ENCODE measurements at regions not wholly inside any gene's neighbourhood (a gene's known extent, or its start where the extent isn't known, plus 50 kb on each side); places are given as distances from the start of the nearest gene placed in this dataset.

DNA sequence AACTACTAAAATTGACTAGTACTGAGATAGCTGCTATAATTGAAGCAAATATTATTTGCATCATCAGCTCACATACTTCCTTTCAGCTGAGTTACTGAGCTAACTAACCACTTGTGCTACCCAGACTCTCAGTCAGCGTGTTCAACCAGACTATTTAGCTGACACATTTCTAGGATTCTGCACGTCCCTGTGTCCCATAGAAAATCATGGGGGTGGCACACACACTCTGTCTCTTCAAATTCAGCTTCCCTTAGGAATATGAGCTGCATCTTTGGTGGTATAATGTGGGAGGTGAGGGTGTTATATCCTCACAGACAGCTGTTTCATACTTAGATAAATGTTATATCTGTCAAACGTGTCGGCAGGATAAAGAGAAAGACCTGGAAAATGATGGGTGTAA lies 424.0 kb downstream of the CDH2 start:
- no peak for DNase-seq

- no peak for DNase-seq
Measured at GRCh38 chr18:27750923-27751322, 426.0 kb downstream of the CDH2 start.

GRCh38 chr18:27750014-27750413 lies 426.9 kb downstream of the CDH2 start:
- DNase-seq: peak; percentile 32

DNA sequence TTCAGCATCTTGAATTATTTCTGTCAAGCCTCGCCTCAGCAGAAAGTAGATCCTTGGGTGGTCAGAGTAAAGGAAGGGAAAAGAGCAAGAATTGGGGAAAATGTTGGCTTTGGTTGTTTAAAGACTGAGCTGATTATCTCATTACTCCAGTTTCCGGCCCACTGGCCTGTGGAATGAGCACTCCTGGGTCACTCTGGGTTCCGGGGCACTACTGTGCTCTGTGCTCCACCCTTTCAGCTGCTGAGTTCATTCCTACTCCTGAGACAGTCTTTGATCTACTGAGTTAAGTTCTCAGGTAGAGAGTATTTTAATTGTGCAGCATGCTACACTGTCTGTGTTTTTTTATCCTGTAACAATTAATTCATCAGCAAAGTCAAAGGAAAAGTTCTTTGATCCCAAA lies 427.7 kb downstream of the CDH2 start:
- DNase-seq: no peak

- DNase-seq: no peak
Measured at GRCh38 chr18:27746241-27746640, 430.7 kb downstream of the CDH2 start.

GRCh38 chr18:27735117-27735516 lies 441.8 kb downstream of the CDH2 start:
- no peak for DNase-seq

GRCh38 chr18:27731211-27731610 lies 445.7 kb downstream of the CDH2 start:
- no peak for DNase-seq

DNA sequence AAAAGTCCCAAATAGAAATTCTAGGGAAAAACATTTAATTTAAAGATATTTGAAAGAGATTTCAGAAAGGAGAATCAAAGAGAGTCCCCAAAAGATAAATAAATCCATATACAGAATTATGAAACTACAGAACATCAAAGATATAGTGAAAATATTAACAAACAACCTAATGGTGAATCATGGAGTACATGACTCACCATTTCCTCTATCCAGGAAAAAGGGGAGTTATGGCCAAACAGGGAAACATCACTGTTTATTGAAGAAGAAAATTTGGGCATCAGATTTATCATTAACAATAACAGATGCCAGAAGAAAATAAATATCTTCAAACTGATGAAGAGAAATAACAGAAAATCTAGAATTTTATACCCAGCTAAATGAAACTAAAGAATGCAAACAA lies 448.3 kb downstream of the CDH2 start:
- DNase-seq: no peak

GRCh38 chr18:27724362-27724761 lies 452.6 kb downstream of the CDH2 start:
- DNase-seq: no peak

DNA sequence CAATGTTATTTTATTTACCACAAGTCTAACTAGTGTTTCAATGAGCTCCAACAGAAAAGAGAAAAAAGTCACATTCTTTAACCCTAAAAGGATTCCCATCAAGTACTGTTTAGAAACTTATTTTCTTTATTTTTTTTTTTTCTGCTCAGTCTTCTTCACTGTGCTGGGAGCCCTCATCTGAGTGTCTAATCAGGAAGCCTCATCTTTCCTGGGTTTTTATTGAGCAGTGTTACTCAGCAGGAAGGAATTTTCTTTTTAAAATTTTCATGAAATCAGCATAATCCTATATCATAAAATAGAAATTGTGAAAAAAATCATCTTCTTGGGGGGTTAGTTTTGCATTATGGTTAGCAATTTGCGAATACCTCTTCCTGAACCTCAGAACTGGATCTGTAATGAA lies 453.8 kb downstream of the CDH2 start:
- DNase-seq: no peak

GRCh38 chr18:27719680-27720079 lies 457.2 kb downstream of the CDH2 start:
- DNase-seq: peak; percentile 70

DNA sequence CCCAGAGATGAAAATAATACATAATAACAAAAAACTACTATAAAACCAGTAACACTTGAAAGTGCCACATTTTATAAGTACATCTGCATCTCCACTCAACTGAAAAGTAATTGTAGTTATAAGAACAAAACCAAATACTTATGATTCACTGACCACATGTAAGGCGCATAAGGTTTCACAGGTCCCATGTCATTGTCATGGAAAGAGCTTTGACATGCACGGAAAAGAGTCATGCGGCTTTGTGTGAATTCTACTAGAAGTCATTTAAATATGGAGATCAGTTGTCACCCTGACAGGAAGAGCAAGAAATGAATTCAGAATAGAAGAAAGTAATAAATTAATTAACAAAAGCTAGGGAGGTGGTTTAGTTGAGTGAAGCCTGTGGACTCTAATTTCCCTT lies 459.1 kb downstream of the CDH2 start:
- DNase-seq: no peak

DNA sequence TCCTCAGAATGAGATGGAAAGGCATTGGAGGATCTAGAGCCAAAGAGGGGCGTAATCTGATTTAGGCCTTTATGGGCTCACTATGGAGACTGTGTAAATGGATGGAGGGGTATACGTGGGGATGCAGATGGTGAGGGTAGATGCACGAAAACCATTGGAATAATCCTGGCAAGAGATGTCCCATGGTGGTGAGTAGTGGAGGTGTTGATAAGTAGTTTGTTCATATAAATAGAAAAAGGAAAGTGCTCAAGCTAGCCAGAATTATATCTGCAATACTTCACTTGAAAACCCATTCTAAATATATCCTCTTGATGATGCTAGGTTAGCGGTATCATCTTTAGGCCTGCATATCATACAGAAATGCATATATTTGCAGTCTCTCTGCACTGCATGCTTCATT lies 459.7 kb downstream of the CDH2 start:
- no peak for DNase-seq

DNA sequence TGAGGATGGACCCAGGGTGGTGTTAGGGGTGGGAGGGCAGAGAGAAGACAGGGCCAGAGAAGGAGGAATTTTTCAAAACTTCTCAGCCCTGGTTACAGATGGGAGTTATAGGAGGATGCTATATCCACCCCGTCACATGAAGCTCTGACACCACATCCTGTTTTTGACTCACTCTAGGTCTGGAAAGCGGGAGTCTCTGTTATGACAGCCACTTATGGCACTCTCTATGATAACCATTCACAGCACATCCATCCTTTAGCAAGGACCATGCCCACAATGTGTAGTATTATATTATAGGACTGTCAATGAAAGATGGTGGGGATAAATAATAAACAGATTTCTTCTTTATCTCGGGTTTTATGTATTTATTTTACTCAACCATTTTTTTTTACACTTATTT lies 461.2 kb downstream of the CDH2 start:
- no peak for DNase-seq

- DNase-seq: peak; percentile 92
Measured at GRCh38 chr18:27713738-27714095, 463.2 kb downstream of the CDH2 start.

GRCh38 chr18:27713037-27713737 lies 463.7 kb downstream of the CDH2 start:
- no peak for DNase-seq

GRCh38 chr18:27712066-27712465 lies 464.9 kb downstream of the CDH2 start:
- no peak for DNase-seq

DNA sequence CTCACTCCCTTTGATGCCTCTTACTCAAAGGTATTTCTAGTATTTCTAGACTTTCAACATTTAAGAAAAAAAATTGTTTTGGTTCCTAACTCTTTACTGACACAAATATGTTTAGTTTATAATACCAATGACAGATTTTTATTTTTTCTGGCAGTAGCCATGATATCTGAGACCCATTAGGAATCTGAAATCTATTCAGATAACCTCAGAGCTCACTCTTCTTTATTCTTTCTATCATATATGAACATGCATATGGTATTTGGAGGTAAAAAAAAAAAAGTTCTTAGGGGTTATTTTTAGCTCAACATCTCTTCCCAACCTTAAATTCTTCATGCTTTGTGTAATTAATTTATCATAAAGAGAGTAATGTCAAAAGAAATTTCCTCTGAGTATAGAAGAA lies 465.5 kb downstream of the CDH2 start:
- no peak for DNase-seq

DNA sequence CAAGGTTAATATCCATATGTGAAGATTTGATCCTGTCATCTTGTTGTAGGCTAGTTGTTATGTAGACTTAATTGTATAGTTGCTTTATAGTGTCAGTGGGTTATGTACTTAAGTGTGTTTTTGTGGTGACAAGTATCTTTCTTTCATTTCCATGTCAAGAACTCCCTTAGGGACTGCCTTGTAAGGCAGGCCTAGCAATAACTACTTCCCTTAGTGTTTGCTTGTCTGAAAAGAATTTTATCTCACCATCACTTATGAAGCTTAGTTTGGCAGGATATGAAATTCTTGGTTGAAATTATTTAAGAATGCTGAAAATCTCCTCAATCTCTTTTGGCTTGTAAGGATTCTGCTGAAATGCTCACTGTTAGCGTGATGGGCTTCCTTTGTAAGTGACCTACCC lies 467.6 kb downstream of the CDH2 start:
- no peak for DNase-seq

DNA sequence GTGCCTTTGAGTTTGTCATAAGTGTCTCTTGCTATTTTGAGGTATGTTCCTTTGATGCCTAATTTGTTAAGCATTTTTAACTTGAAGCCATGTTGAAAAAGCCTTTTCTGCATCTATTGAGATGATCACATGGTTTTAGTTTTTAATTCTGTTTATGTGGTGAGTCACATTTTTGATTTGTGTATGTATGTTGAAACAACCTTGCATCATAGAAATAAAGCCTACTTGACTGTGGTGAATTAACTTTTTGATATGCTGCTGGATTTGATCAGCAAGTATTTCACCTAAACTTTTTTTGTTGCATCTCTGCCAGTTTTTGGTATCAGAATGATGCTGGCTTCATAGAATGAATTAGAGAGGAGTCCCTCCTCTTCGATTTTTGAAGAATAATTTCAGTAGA lies 469.7 kb downstream of the CDH2 start:
- DNase-seq: no peak

DNA sequence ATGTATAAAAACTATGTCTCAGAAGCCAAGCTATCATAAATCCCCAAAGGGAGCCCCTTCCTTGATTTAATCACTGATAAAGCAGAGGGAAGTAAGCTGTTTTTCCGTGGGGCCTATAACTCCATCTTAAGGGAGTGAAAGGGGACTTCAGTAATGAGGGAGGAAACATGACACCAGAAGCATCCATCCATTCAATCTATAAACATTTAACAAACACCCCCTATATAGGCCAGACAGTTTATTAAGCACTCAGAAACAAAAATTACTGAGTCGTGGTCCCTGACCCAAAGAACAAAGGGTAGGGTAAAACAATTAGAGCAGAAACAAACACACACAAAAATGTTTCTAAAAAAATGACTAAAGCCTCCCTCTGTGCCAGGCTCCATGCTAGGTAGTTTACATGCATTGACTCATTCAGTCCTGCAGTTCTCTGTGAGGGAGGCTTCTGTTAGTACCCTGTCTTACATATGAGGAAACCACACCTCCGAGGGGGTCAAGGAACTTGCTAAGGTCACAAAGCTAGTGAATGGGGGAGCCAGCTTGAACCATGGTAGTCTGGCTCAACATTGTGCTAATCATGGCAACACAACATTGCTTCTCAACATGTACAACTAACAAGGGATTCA lies 472.1 kb downstream of the CDH2 start:
- no peak for DNase-seq

GRCh38 chr18:27699137-27699536 lies 477.8 kb downstream of the CDH2 start:
- peak; percentile 4 for DNase-seq

DNA sequence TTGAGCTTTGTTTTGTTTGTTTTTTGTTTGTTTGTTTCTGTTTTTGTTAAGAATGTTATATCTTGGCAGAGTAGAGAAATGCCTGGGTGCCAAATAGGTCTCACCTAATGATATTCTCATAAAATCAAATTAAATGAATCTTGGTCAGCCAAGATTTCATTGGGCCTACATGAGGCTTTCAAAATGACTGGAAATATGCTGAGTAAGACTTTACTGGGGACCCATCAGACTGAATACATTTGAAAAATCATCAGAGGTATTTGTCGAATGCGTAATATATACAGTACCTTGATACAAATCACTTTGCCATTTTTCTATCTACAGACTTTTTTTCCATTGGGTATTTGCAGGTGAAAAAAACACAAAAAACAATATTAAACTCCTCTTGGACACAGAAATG lies 480.8 kb downstream of the CDH2 start:
- no peak for DNase-seq

DNA sequence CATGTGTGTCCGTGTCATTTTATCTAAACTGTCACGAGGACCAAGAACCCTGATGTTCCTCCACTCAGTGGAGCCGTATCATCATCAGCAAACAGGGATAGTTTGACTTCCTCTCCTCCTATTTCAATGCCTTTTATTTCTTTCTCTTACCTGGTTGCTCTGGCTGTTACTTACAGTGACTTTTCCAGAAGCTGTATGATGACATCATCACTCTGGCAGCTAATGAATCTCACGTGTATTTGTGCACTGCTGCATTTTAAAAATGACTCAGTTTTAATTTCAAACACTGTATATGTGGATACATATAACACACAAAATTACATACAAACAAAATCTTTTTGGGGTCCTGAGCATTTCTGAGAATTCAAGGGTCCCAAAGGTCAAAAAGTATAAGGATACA lies 481.4 kb downstream of the CDH2 start:
- no peak for DNase-seq

- DNase-seq: no peak
Measured at GRCh38 chr18:27695052-27695451, 481.9 kb downstream of the CDH2 start.

Measured in skin of body (tissue), 1 donor.